Thoracic aorta (tissue), 2 donors: ENCODE measurements at regions not wholly inside any gene's neighbourhood (a gene's known extent, or its start where the extent isn't known, plus 50 kb on each side); places are given as distances from the start of the nearest gene placed in this dataset.
A peak's percentile ranks its signal among the peaks of the same experiment; 100 is the strongest.

Experiments used
- ATAC-seq: fragments of 150-250 bp; one replicate; pipeline ENCODE4 v1.8.0; 2017; ENCODE audit warnings: low read depth; ENCODE audit not compliant: insufficient number of reproducible peaks, low FRiP score
- DNase-seq: peaks from one replicate; pipeline ENCODE4 v3.0.0-alpha.2; 2020; ENCODE audit warnings: low spot score
- H3K27ac ChIP-seq, 2 donors: fragments of 200-600 bp; sonication (generic); 1 replicate in 1 of 2; 2 replicates in 1 of 2; pipeline ENCODE4 v1.5.1; 2016; ENCODE audit warnings: mild to moderate bottlenecking in 2 of 2, moderate library complexity in 2 of 2
- H3K27me3 ChIP-seq: fragments of 200-600 bp; sonication (generic); replicated peaks from 2 replicates; pipeline ENCODE4 v1.6.0; 2016; ENCODE audit warnings: mild to moderate bottlenecking; ENCODE audit not compliant: insufficient read depth
- H3K36me3 ChIP-seq: fragments of 200-600 bp; sonication (generic); one replicate; pipeline ENCODE4 v1.5.1; 2016
- H3K4me1 ChIP-seq, 2 donors: fragments of 200-600 bp; sonication (generic); 1 replicate in 1 of 2; 2 replicates in 1 of 2; pipeline versions ENCODE4 v1.5.1 to v1.6.0; 2016; ENCODE audit warnings: low read depth in 2 of 2, mild to moderate bottlenecking in 1 of 2; ENCODE audit not compliant: control insufficient read depth in 1 of 2
- H3K4me3 ChIP-seq: fragments of 200-600 bp; sonication (generic); 2 replicates; pipeline ENCODE4 v1.5.1; 2016; ENCODE audit warnings: mild to moderate bottlenecking
- H3K9me3 ChIP-seq: fragments of 200-600 bp; sonication (generic); 2 replicates; pipeline ENCODE4 v1.5.1; 2016
- TF ChIP-seq, protein P1 (sequence below): fragments of 200-600 bp; sonication (generic); IDR thresholded peaks from one replicate; pipeline ENCODE4 v1.5.1; 2019; ENCODE audit warnings: antibody characterized with exemption

DNA sequence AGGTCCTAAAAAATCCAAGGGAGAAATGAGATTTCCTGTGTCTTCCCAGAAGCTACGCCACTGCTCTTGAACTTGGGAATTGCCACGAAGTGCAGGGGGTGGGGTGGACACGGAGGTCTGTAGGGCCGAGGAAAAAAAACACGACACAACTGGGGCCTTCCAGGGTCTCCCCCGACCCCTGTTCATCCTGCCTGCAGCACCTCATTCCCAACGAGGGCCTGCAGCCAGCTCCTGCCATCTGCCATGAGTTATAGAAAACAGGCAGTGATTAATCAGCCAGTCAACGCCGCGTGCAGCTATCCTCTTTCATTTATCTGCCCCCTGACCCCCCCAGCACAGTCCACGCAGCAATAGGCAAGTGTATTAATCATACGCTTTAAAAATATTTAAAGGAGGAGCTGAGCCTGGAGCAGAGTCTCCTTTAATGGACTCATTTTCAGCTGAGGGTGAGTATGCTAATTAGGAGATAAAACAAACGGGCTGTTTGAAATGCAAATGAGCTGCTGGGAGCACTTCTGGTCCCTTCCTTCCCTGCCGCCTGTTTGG is 209.9 kb downstream of the TFCP2L1 start:
- no peak overlapping the region for H3K27ac ChIP-seq
- TF ChIP-seq, protein P1, sequence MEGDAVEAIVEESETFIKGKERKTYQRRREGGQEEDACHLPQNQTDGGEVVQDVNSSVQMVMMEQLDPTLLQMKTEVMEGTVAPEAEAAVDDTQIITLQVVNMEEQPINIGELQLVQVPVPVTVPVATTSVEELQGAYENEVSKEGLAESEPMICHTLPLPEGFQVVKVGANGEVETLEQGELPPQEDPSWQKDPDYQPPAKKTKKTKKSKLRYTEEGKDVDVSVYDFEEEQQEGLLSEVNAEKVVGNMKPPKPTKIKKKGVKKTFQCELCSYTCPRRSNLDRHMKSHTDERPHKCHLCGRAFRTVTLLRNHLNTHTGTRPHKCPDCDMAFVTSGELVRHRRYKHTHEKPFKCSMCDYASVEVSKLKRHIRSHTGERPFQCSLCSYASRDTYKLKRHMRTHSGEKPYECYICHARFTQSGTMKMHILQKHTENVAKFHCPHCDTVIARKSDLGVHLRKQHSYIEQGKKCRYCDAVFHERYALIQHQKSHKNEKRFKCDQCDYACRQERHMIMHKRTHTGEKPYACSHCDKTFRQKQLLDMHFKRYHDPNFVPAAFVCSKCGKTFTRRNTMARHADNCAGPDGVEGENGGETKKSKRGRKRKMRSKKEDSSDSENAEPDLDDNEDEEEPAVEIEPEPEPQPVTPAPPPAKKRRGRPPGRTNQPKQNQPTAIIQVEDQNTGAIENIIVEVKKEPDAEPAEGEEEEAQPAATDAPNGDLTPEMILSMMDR: no peak
- H3K27me3 ChIP-seq: no peaks in the 10 kb centered on the region
- no peak overlapping the region for H3K4me3 ChIP-seq
- H3K36me3 ChIP-seq: no peaks in the 10 kb centered on the region
- H3K4me1 ChIP-seq: peaks cover 2 to 5% of the 10 kb centered on the region in 2 donors
- H3K9me3 ChIP-seq: no peaks in the 10 kb centered on the region
- DNase-seq (no peak), ATAC-seq (no peak)

DNA sequence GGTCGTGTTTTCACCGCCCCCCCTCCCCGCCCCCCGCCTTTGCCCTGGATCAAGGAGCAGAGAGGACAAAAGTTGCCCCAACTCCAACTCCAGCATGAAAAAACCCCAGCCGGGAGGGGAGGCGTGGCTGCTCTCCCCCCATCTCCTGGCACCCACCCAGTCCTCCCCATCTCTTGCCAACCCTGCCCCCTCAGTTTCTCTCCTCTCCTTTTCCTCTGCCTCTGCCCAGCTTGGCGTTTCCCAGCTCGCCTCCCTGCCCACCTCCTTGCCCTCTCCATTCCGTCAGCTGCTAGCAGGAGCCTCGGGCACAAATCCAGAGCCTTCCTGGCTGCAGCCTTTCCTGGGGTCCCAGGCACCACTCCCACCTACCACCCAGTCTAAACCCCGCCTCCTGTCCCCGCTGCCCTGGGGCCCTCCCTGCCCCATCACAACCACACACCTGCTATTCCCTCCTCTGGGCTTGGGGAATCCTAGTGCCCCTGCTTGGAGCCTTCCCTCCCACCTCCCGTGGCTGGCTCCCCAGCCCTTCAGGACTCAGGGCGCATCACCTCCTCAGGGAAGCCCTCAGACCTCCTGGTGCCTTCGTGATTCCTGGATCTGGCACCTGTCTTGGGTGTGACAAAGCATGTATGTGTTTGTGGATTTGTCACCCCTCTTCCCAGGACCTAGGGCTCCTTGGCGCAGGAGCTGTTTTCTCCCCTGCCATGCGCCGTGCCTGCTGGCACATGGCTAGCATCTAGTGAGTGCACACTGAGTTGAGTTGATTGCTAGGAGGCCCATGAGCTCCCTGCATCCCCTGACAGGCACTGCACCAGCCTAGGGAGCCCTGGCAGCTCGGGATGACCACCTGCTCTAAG is 209.1 kb downstream of the TFCP2L1 start:
- H3K36me3 ChIP-seq: no peaks in the 10 kb centered on the region
- peaks cover 5% of the 10 kb centered on the region for H3K27me3 ChIP-seq
- H3K9me3 ChIP-seq: no peaks in the 10 kb centered on the region
- no peak for ATAC-seq
- TF ChIP-seq, protein P1: no peak
- no peak overlapping the region for H3K27ac ChIP-seq
- no peak for DNase-seq
- no peak overlapping the region for H3K4me3 ChIP-seq
- H3K4me1 ChIP-seq: peaks cover 2 to 5% of the 10 kb centered on the region in 2 donors

DNA sequence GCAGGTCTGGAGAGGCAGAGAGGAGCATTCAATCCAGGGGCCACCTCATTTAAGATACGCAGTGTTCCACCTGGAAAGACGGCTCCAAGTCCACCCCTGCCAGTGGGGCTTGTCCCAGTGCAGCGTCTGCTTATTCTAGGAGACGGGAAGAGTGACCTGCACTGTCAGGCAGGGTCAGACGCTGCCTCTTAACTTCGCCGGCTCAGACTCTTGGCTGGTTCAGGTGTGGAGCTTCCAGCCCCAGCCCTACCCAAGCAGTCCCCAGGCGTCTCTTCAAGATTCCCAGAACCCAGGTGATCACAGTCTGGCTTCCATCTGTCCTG is 208.5 kb downstream of the TFCP2L1 start:
- H3K27me3 ChIP-seq: peaks cover 7% of the 10 kb centered on the region
- DNase-seq (no peak), ATAC-seq (no peak)
- H3K4me1 ChIP-seq: peaks cover 2 to 5% of the 10 kb centered on the region in 2 donors
- no peaks in the 10 kb centered on the region for H3K36me3 ChIP-seq
- H3K4me3 ChIP-seq: no peak overlapping the region
- TF ChIP-seq, protein P1: no peak
- no peak overlapping the region for H3K27ac ChIP-seq
- H3K9me3 ChIP-seq: no peaks in the 10 kb centered on the region

DNA sequence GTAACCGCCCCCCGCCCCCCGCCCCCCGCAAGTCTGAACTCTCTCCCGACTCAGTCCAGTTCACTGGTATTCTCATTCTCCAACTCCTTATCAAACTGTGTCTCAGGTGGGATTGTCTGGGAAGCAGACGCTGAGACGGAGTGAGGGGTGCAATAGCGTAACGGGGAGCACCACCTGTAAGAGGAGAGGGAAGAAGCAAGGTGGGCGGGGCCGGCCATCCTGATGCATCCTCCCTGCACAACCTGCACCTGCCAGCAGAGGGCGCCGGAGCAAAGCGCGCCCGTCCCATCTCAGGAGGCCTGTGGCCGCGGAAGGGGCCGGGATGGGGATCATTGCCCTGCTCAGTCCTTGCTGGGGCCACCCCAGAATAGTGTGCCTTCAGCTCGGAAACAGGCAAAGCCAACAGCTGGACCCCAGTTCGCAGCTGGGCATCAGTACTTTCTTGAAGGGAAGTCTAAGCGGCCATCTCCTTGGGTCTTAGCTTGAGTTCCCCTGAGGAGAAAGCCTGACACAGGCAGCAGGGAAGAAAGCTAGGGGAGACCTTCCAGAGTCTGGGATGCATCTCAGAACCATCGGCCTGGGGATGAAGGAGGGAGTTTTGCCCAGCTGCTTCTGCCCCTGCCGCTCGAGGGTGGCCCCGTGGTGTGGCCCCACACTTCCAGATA is 208.0 kb downstream of the TFCP2L1 start:
- H3K36me3 ChIP-seq: no peaks in the 10 kb centered on the region
- no peak overlapping the region for H3K4me3 ChIP-seq
- H3K9me3 ChIP-seq: no peaks in the 10 kb centered on the region
- H3K4me1 ChIP-seq: peaks cover 2 to 5% of the 10 kb centered on the region in 2 donors
- TF ChIP-seq, protein P1: peak; percentile 80
- no peak for ATAC-seq
- DNase-seq: no peak
- peaks cover 7% of the 10 kb centered on the region for H3K27me3 ChIP-seq
- no peak overlapping the region for H3K27ac ChIP-seq

DNA sequence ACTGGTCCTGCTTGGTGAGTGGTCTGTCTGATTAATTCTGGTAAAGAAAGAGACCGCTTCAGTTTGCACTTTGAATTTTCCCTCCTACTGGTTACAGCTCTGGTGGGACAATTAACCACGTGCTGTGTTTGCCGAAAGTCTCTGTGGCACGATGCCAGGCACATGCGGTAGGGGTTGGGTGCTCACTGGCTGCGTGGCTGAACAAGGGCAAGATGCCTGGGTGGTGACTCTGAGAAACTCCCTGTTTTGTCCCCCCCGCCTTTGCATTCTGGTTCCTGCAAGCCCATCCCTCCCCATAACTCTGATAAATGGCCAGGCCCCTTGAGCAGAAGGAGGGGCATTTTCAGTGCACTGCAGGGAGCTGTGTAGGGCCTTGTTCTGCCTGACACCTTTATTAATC is 206.1 kb downstream of the TFCP2L1 start:
- no peaks in the 10 kb centered on the region for H3K9me3 ChIP-seq
- H3K4me3 ChIP-seq: no peak overlapping the region
- no peaks in the 10 kb centered on the region for H3K36me3 ChIP-seq
- peaks cover 2 to 5% of the 10 kb centered on the region in 2 donors for H3K4me1 ChIP-seq
- TF ChIP-seq, protein P1: no peak
- peaks cover 7% of the 10 kb centered on the region for H3K27me3 ChIP-seq
- DNase-seq (no peak), ATAC-seq (no peak)
- no peak overlapping the region for H3K27ac ChIP-seq
